Keratinocyte (primary cell): ENCODE measurements at regions not wholly inside any gene's neighbourhood (a gene's known extent, or its start where the extent isn't known, plus 50 kb on each side); places are given as distances from the start of the nearest gene placed in this dataset.

Source experiments
- CTCF ChIP-seq, 3 experiments: IDR thresholded peaks in 1 of 3; conservative IDR thresholded peaks in 1 of 3; optimal IDR thresholded peaks in 1 of 3; 2 replicates in 2 of 3; 3 replicates in 1 of 3; pipeline versions ENCODE3 to v1.5.1; 2011; ENCODE audit warnings: low read length in 3 of 3, mild to moderate bottlenecking in 3 of 3, moderate library complexity in 2 of 3, control low read depth in 1 of 3, inconsistent platforms in 1 of 3; ENCODE audit not compliant: insufficient read depth in 2 of 3; ENCODE audit errors: extremely low read depth in 1 of 3
- EZH2 ChIP-seq: IDR thresholded peaks from one replicate; pipeline ENCODE4 v1.6.1; 2012; ENCODE audit warnings: inconsistent platforms, mild to moderate bottlenecking, low read length, moderate library complexity

GRCh38 chr20:40890181-40890580, 138.4 kb upstream of the TOP1 start:
- TF ChIP-seq CTCF (optimal IDR thresholded peaks at IDR 0.05 in 1 of 3, IDR thresholded peaks at IDR 0.05 in 1 of 3, conservative IDR thresholded peaks at IDR 0.05 in 1 of 3; ENCODE audit: extremely low read depth in 1 of 3, insufficient read depth in 2 of 3, low read length in 3 of 3): no peak
- no peak for TF ChIP-seq EZH2
